ENCODE measurements at regions not wholly inside any gene's neighbourhood (a gene's known extent, or its start where the extent isn't known, plus 50 kb on each side); places are given as distances from the start of the nearest gene placed in this dataset.

GRCh38 chr6:133085896-133086295 is 155.3 kb upstream of the EYA4 start:
- TF ChIP-seq CTCF (IDR thresholded peaks at IDR 0.05) = no peak
- TF ChIP-seq POLR2A (IDR thresholded peaks at IDR 0.05) = no peak
